22Rv1 (cell line): ENCODE measurements at regions not wholly inside any gene's neighbourhood (a gene's known extent, or its start where the extent isn't known, plus 50 kb on each side); places are given as distances from the start of the nearest gene placed in this dataset.

Experiments
- ZFX ChIP-seq: fragments of 450-650 bp; IDR thresholded peaks from 2 replicates; pipeline ENCODE4 v1.6.1; 2017; ENCODE audit warnings: antibody characterized with exemption, borderline replicate concordance
- TF ChIP-seq, protein P1 (sequence below): fragments of 450-650 bp; IDR thresholded peaks from 2 replicates; pipeline ENCODE4 v1.5.1; 2017; ENCODE audit warnings: mild to moderate bottlenecking

DNA sequence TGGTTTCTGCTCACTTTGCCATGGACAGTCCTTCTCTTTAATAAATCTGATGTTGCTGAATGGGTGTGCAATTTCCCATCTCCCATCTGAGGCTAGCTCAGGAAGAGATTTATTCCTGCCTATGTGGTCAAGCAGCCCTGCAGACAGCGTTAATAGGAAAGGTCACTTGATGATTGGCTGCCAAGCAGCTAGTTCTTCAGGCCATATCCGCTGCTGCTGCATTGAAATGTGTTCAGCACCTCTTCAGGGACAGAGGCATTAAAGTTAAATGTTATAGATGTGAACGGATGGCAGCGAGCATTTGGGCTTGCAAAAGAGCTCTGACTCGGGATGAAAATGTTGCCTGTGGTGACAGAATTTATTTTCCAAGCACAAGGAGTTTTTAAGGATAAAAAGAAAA is 474.2 kb downstream of the PIK3C3 start:
- TF ChIP-seq, protein P1, sequence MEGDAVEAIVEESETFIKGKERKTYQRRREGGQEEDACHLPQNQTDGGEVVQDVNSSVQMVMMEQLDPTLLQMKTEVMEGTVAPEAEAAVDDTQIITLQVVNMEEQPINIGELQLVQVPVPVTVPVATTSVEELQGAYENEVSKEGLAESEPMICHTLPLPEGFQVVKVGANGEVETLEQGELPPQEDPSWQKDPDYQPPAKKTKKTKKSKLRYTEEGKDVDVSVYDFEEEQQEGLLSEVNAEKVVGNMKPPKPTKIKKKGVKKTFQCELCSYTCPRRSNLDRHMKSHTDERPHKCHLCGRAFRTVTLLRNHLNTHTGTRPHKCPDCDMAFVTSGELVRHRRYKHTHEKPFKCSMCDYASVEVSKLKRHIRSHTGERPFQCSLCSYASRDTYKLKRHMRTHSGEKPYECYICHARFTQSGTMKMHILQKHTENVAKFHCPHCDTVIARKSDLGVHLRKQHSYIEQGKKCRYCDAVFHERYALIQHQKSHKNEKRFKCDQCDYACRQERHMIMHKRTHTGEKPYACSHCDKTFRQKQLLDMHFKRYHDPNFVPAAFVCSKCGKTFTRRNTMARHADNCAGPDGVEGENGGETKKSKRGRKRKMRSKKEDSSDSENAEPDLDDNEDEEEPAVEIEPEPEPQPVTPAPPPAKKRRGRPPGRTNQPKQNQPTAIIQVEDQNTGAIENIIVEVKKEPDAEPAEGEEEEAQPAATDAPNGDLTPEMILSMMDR: no peak
- no peak for TF ChIP-seq ZFX
